IMR-90 (cell line): ENCODE measurements at regions not wholly inside any gene's neighbourhood (a gene's known extent, or its start where the extent isn't known, plus 50 kb on each side); places are given as distances from the start of the nearest gene placed in this dataset.

ENCODE experiments used
- ATAC-seq: fragments of 200-7000 bp; cut with Tn5 transposase; 2 replicates; pipeline ENCODE4 v1.9.1; 2020; ENCODE audit warnings: low read depth, mild to moderate bottlenecking, moderate library complexity
- BruUV-seq: library from RNA; stranded (reverse); fragments of 400-500 nt; replicated peaks from 2 replicates; lab custom pipeline; 2021; lab: Mats Ljungman, UMichigan
- CTCF ChIA-PET: fragments of 300-600 bp; formaldehyde crosslinking; extraction: SDS; loops from one replicate; lab custom pipeline; 2021; ENCODE audit warnings: antibody characterized with exemption; lab: Yijun Ruan, JAX
- POLR2A ChIA-PET: fragments of 300-600 bp; sonication (Branson Sonifier 250); formaldehyde crosslinking; loops from one replicate; lab custom pipeline; 2022; ENCODE audit warnings: antibody characterized with exemption; ENCODE audit not compliant: unreplicated experiment; lab: Charles Lee
- DNase-seq: peaks from one replicate; pipeline ENCODE4 v3.0.0; 2013
- H2AFZ ChIP-seq: replicated peaks from 2 replicates; pipeline ENCODE3; 2013; ENCODE audit warnings: low read length, mild to moderate bottlenecking; ENCODE audit not compliant: poor library complexity
- H2AK5ac ChIP-seq: 2 replicates; pipeline ENCODE4 v1.6.1; 2013; ENCODE audit warnings: low read depth, low read length, inconsistent platforms
- H2AK9ac ChIP-seq: replicated peaks from 2 replicates; pipeline ENCODE3; 2013; ENCODE audit warnings: mild to moderate bottlenecking, low read depth, low read length, moderate library complexity; ENCODE audit not compliant: poor library complexity
- H2BK120ac ChIP-seq: 2 replicates; pipeline ENCODE4 v1.6.1; 2013; ENCODE audit warnings: low read depth, low read length, inconsistent platforms
- H2BK15ac ChIP-seq: 3 replicates; pipeline ENCODE4 v1.6.1; 2013; ENCODE audit warnings: low read depth, low read length, inconsistent platforms
- H2BK20ac ChIP-seq: 2 replicates; pipeline ENCODE4 v1.6.1; 2013; ENCODE audit warnings: low read depth, mild to moderate bottlenecking, inconsistent platforms, low read length, moderate library complexity
- H2BK5ac ChIP-seq: 2 replicates; pipeline ENCODE4 v1.6.1; 2013; ENCODE audit warnings: mild to moderate bottlenecking, low read depth, low read length, inconsistent platforms; ENCODE audit not compliant: poor library complexity, severe bottlenecking
- H3K14ac ChIP-seq: replicated peaks from 2 replicates; pipeline ENCODE4 v1.6.1; 2013; ENCODE audit warnings: low read depth, low read length, inconsistent platforms
- H3K18ac ChIP-seq: 2 replicates; pipeline ENCODE4 v1.6.1; 2013; ENCODE audit warnings: low read depth, low read length, control low read depth
- H3K23ac ChIP-seq: 2 replicates; pipeline ENCODE4 v1.6.1; 2013; ENCODE audit warnings: low read depth, low read length, inconsistent platforms
- H3K27ac ChIP-seq: 2 replicates; pipeline ENCODE4 v1.5.1; 2013; ENCODE audit warnings: mild to moderate bottlenecking, control low read depth, low read length; ENCODE audit not compliant: insufficient read depth
- H3K27me3 ChIP-seq: 2 replicates; pipeline ENCODE4 v1.6.1; 2013; ENCODE audit warnings: low read length; ENCODE audit not compliant: control insufficient read depth, insufficient read depth
- H3K36me3 ChIP-seq: 2 replicates; pipeline ENCODE4 v1.6.1; 2013; ENCODE audit warnings: low read length, mixed read lengths; ENCODE audit not compliant: control insufficient read depth, insufficient read depth
- H3K4ac ChIP-seq: 2 replicates; pipeline ENCODE4 v1.6.1; 2013; ENCODE audit warnings: low read depth, low read length, inconsistent platforms
- H3K4me1 ChIP-seq: 2 replicates; pipeline ENCODE4 v1.6.1; 2013; ENCODE audit warnings: low read length, mixed read lengths; ENCODE audit not compliant: control insufficient read depth, insufficient read depth
- H3K4me2 ChIP-seq: 2 replicates; pipeline ENCODE4 v1.6.1; 2013; ENCODE audit warnings: low read depth, mild to moderate bottlenecking, control low read depth, low read length, moderate library complexity
- H3K4me3 ChIP-seq: 2 replicates; pipeline ENCODE4 v1.5.1; 2013; ENCODE audit warnings: low read depth, mild to moderate bottlenecking, control low read depth, low read length, moderate library complexity; ENCODE audit not compliant: insufficient read depth
- H3K56ac ChIP-seq: 2 replicates; pipeline ENCODE4 v1.6.1; 2013; ENCODE audit warnings: low read length, inconsistent platforms; ENCODE audit not compliant: insufficient read depth; ENCODE audit errors: extremely low read depth
- H3K79me1 ChIP-seq, 2 experiments: 2 replicates each; pipeline ENCODE4 v1.6.1; 2013; ENCODE audit warnings: low read length in 2 of 2, inconsistent platforms in 1 of 2, low read depth in 1 of 2
- H3K9ac ChIP-seq: 2 replicates; pipeline ENCODE4 v1.6.1; 2013; ENCODE audit warnings: low read depth, low read length, control low read depth
- H3K9me1 ChIP-seq: 2 replicates; pipeline ENCODE4 v1.6.1; 2013; ENCODE audit warnings: low read length, inconsistent platforms; ENCODE audit not compliant: insufficient read depth
- H3K9me3 ChIP-seq: 2 replicates; pipeline ENCODE4 v1.6.1; 2013; ENCODE audit warnings: low read length; ENCODE audit not compliant: control insufficient read depth, insufficient read depth
- H4K20me1 ChIP-seq: 2 replicates; pipeline ENCODE4 v1.6.1; 2013; ENCODE audit warnings: low read length, inconsistent platforms; ENCODE audit not compliant: insufficient read depth
- H4K5ac ChIP-seq: 2 replicates; pipeline ENCODE4 v1.6.1; 2013; ENCODE audit warnings: mild to moderate bottlenecking, low read depth, low read length, control low read depth
- H4K8ac ChIP-seq, 2 experiments: 2 replicates each; pipeline ENCODE4 v1.6.1; 2013; ENCODE audit warnings: low read depth in 2 of 2, low read length in 2 of 2, control low read depth in 1 of 2, inconsistent platforms in 1 of 2
- H4K91ac ChIP-seq: 2 replicates; pipeline ENCODE4 v1.6.1; 2013; ENCODE audit warnings: low read depth, low read length, inconsistent platforms; ENCODE audit not compliant: insufficient read depth
- MAZ ChIP-seq: IDR thresholded peaks from 2 replicates; pipeline ENCODE4 v1.6.1; 2012; ENCODE audit warnings: low read depth, mild to moderate bottlenecking, low read length, improper control_type of control experiment, moderate library complexity, borderline replicate concordance
- WGBS, 2 experiments: methylation state at CpG; one replicate each; pipeline versions ENCODE4 v1.1.5 to v1.1.7; 2013; ENCODE audit warnings: missing lambda C conversion rate in 2 of 2; ENCODE audit not compliant: insufficient read length in 1 of 2; ENCODE audit errors: extremely low coverage in 2 of 2; 5-methylcytosine and 5-hydroxymethylcytosine counted together
- dilution Hi-C: fragments of 300-500 bp; cut with HindIII; formaldehyde crosslinking; loops from one replicate; pipeline ENCODE4 v1.14.3; 2018; ENCODE audit warnings: low sequenced_read_pairs; ENCODE audit not compliant: unreplicated experiment
- in situ Hi-C: fragments of 300-500 bp; cut with MboI; formaldehyde crosslinking; loops from 3 replicates; pipeline ENCODE4 v1.14.3; 2019; ENCODE audit warnings: low sequenced_read_pairs, inconsistent platforms, mixed read lengths
- intact Hi-C: fragments of 100-400 bp; cut with micrococcal nuclease; formaldehyde crosslinking; loops from 2 replicates; pipeline ENCODE4 v1.10.0; 2022

- H3K9ac ChIP-seq, result no peak overlapping the region
- ATAC-seq (no peak), DNase-seq (no peak)
- H3K4me3 ChIP-seq, result no peak overlapping the region
- no peak overlapping the region for H3K4me2 ChIP-seq
- H3K27ac ChIP-seq, result no peak overlapping the region
- H3K9me1 ChIP-seq, result no peaks in the 10 kb centered on the region
- TF ChIP-seq MAZ, result no peak
- no peak overlapping the region for H2BK120ac ChIP-seq
- BruUV-seq, result no TSS peak
- dilution Hi-C loops (no loop called here), in situ Hi-C loops (no loop called here), intact Hi-C loops (no loop called here)
- H2AFZ ChIP-seq, result no peak overlapping the region
- WGBS, 2 experiments, result no CpG with 5 or more reads among the region's 3 CpGs
- H3K56ac ChIP-seq, result no peak overlapping the region
- no peak overlapping the region for H3K23ac ChIP-seq
- no peak overlapping the region for H3K4ac ChIP-seq
- no peaks in the 10 kb centered on the region for H3K27me3 ChIP-seq
- no peak overlapping the region for H4K91ac ChIP-seq
- H2BK20ac ChIP-seq, result no peak overlapping the region
- H4K8ac ChIP-seq, result no peak overlapping the region
- H3K9me3 ChIP-seq, result no peaks in the 10 kb centered on the region
- no peak overlapping the region for H4K5ac ChIP-seq
- CTCF ChIA-PET, result no interaction called here
- H3K4me1 ChIP-seq, result no peaks in the 10 kb centered on the region
- POLR2A ChIA-PET, result no interaction called here
- H4K20me1 ChIP-seq, result no peaks in the 10 kb centered on the region
- no peak overlapping the region for H2BK15ac ChIP-seq
- no peak overlapping the region for H3K18ac ChIP-seq
- H3K14ac ChIP-seq, result no peak overlapping the region
- no peak overlapping the region for H2AK9ac ChIP-seq
- H3K36me3 ChIP-seq, result no peaks in the 10 kb centered on the region
- H2BK5ac ChIP-seq, result no peak overlapping the region
- H3K79me1 ChIP-seq, result no peaks in the 10 kb centered on the region
- H2AK5ac ChIP-seq, result no peak overlapping the region
These were observed 111.1 kb upstream of the VRK1 start for GRCh38 chr14:96686126-96686525.
